Colon (tissue), 2 donors: ENCODE measurements at regions not wholly inside any gene's neighbourhood (a gene's known extent, or its start where the extent isn't known, plus 50 kb on each side); places are given as distances from the start of the nearest gene placed in this dataset.

ENCODE experiments used
- FAIRE-seq: peaks from 2 replicates; lab custom pipeline; 2012; peaks lifted over from hg19 to GRCh38; lab: Jason Lieb, UNC
- donor health status: control.
- donor health status: control.

DNA sequence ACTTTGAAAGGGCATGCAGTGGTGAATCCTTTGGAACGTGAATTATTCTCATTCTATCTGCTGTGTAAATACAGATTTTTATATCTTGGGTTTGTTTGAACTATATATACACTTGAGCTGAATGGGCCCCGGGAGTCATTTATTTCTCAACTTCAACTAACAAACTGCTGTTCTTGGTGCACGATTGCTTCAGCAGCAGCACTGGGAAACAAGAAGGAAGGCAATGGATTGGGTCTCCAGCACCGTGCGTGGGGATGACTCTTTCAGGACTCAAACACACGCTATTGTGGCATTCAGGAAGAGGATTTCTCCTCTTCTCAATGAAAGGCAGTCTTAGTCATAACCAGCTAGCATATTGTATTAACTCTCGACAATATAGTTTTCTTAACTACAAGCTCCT, 226.0 kb upstream of the NFE2L3 start:
- FAIRE-seq: no peak

GRCh38 chr7:25926451-25926850, 225.5 kb upstream of the NFE2L3 start:
- no peak for FAIRE-seq

- no peak for FAIRE-seq
These were observed 224.9 kb upstream of the NFE2L3 start for GRCh38 chr7:25926891-25927625.

DNA sequence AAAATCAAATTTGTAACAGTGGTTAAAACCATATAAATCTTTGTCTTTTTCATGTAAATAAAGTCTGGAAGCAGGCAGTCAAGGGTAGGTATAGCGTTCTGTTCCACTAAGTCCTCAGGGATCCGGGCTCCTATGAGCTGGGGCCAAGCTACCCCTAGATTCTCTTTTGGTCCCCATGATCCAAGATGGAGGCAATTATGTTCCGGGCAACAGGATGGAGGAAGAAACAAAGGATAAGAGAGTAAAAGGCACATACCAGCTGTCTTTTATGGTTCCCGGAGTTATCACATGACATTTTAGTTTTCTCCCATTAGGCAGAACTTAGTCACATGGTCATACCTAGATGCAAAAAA, 224.4 kb upstream of the NFE2L3 start:
- no peak for FAIRE-seq

- FAIRE-seq: no peak
These were observed 223.3 kb upstream of the NFE2L3 start for GRCh38 chr7:25928549-25929330.

- no peak for FAIRE-seq
These were observed 222.6 kb upstream of the NFE2L3 start for GRCh38 chr7:25929448-25929847.

GRCh38 chr7:25930492-25931048, 221.4 kb upstream of the NFE2L3 start:
- FAIRE-seq: no peak

GRCh38 chr7:25931156-25931555, 220.8 kb upstream of the NFE2L3 start:
- no peak for FAIRE-seq

- no peak for FAIRE-seq
These were observed 218.1 kb upstream of the NFE2L3 start for GRCh38 chr7:25933921-25934320.

GRCh38 chr7:25940086-25940906, 211.7 kb upstream of the NFE2L3 start:
- FAIRE-seq: no peak

GRCh38 chr7:25944777-25945515, 207.1 kb upstream of the NFE2L3 start:
- FAIRE-seq: no peak

DNA sequence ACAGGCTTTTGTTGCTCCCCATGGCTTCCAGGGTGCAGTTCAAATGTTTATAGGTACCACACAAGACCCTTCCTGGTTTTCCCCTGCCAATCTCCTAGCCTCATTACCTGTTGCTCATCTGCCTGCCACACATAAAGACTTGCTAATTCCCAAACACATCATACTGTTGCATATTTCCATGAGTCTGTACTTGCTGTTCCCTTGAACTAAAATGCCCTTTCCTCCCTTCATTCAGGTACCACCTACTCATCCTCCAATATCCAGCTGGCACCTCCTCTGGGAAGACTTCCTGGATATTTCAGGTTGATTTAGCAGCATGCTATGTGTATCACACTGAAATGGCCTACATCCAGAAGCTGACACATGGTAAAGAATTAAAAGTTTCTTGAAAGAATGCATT, 206.4 kb upstream of the NFE2L3 start:
- FAIRE-seq: no peak

- FAIRE-seq: no peak
These were observed 205.8 kb upstream of the NFE2L3 start for GRCh38 chr7:25946181-25946580.

DNA sequence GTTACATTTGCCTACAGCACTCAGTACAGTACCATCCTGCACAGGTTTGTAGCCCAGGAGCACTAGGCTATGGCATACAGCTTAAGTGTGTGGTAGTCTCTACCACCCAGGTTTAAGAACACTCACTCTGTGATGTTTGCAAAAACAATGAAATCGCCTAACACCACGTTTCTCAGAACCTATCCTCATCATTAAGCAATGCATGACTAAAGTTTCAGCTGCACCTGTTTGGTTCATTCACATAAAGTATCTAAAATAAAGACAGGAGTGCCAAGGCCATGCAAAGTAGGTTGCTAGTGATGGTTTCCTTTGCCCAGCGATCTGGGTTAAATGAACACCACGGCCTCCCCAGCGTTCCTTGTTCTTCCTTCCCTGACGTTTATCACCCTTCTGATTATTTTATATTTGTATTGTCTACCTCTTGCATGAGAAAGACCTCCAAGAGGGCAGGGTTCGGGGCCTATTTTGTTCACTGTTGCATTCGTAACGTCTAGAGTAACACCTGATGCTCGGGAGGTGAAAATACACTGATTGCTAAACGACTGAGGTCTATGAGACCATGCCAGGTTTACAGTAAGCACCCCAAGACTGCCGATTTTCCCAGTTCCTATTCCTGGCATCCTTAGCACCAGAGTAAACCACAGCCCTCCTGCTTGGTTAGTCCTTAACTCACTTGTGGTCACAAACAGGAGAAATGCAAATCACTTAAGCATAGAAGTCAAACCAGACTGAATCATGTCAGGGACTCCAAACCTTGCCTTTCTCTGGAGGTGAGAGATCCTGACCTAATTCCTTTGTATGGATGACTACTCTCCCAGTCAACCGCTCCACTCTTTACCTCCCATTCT, 204.1 kb upstream of the NFE2L3 start:
- no peak for FAIRE-seq

GRCh38 chr7:25949736-25950487, 202.1 kb upstream of the NFE2L3 start:
- FAIRE-seq: no peak

DNA sequence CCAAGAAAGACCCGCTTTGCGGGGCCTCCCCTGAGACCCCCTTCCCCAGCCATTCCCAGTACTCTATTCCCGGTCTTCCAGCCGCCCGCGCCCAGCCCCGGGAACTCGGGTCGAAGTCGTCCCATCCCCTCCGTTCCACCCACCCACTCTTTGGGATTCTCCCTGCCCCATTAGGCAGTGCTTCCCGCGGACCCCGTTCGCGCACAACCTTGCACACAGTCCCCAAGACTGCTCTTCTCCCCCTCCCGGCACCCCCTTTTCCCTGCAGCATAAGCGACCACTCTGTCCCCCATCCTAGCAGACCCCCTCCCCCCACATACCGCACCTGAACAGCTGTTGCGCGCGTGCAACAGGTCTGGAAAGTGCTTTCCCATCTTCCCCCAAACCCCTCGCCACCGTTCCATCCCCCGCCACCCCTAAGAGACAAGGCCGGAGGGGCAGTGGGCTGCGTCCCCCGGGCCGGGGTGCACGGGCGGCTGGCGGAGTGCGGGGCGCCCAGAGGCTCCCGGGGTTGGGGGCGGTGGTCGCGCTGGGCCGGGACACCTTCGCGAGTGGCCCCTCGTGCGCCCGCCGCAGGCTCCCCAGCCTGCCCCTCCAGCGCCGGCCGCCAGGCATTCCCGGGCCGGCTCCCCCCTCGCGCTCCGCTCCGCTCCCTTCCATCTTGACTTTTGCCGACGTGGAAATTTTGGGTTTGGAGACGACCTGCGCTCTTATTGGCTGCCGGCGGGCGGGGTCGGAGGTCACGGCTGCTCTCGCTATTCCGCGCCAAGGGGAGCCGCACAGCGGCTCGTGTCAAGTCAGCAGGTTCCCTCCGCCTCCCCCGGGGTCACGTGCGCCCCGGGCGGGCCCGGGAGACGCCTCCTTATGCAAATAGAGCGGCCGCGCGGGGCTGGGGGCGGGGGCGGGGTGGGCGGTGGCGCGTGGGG, 201.2 kb upstream of the NFE2L3 start:
- no peak for FAIRE-seq

DNA sequence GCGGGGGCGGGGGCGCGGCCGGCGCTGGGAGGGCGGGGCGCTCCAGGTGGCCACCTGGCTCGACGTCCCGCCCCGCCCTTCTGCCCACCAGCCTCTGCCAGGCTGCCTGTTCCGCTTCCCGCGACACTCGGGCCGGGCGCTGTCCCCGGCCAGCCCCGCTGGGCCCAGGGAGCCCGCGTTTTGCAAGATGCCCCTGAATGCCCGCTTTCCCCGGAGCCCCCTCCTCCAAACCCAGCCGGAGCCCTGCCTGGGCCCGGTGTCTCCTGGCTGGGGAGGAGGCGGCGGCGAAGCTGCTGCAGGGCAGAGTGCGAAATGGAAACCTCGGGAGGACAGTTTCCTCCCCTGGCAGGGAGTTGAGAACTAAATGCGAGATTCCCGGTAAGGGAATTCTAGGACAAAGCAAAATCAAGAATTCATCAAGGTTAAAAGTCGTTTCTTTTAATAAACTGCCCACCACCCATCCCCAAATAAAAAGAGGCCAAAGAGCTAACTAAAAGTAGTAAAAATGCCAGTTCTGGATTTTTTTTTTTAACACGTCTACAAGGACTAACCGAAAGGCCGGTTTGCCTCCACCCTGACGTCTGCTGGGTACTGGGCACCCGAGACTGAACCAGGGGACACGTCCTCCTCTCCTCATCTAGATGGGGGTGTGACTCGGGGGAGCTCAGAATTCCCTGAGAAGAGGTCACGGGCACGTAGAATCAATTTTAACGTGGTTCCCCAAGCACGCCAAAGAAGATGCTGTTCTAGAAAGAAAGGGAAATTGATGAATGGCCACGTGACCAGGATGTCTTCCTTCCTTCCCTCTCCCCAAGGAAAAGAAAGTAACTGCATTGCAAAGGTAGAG, 200.4 kb upstream of the NFE2L3 start:
- no peak for FAIRE-seq
